GM12872 (cell line): ENCODE measurements at regions not wholly inside any gene's neighbourhood (a gene's known extent, or its start where the extent isn't known, plus 50 kb on each side); places are given as distances from the start of the nearest gene placed in this dataset.

Experiments used
- CTCF ChIP-seq: IDR thresholded peaks from 3 replicates; pipeline ENCODE4 v1.5.1; 2011; ENCODE audit warnings: low read depth, mild to moderate bottlenecking, low read length, moderate library complexity; ENCODE audit not compliant: insufficient read depth

DNA sequence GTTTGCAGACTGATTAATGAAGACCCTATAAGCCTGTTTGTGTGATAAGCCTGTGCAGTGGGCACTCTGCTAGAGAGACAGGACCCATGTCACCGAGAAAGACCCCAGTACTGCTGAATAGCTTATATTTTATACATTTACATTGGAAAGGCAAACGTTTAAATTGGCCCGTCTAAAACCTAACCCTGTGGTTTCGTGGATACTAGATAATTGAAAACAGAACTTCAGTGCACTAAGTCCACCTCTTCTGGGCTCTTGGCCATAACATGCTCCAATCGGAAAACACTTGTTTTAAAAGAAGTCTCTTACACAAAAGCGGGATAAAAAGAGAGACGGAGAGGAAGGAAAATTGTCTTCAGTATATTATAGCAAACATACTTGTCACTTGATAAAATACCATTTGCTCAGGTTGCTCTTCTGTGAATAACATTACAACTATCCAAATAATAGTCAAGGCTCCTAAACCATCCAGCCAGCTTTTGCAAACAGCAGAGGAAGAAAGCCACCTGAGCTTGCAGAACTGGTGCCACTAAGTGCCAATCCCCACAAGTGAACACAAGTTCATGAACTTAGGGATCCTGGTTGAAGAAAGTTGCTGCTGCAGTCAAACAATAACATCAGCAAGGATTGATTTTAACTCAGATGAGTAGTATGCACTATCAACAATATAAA is 218.4 kb upstream of the FN1 start:
- no peak for TF ChIP-seq CTCF

GRCh38 chr2:215653344-215654030 is 217.6 kb upstream of the FN1 start:
- no peak for TF ChIP-seq CTCF

GRCh38 chr2:215652388-215652787 is 216.5 kb upstream of the FN1 start:
- TF ChIP-seq CTCF: no peak

DNA sequence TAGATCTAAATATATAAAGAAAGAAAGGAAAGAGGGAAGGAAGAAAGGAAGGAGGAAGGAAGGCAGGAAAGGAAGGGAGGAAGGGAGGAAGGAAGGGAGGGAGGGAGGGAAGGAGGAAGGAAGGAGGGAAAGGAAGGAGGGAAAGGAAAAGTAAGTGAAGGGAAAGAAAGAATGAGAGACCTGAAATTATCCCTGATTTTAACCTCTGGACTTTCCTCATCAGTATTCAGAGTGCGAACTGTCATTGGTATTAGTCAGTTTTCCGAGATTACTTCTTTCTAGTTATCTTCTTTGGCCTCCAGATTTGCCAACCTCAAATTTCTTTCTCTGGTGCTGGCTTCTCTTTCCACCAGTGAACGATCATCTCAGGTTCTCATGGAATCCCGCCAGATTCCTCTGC is 215.5 kb upstream of the FN1 start:
- no peak for TF ChIP-seq CTCF

DNA sequence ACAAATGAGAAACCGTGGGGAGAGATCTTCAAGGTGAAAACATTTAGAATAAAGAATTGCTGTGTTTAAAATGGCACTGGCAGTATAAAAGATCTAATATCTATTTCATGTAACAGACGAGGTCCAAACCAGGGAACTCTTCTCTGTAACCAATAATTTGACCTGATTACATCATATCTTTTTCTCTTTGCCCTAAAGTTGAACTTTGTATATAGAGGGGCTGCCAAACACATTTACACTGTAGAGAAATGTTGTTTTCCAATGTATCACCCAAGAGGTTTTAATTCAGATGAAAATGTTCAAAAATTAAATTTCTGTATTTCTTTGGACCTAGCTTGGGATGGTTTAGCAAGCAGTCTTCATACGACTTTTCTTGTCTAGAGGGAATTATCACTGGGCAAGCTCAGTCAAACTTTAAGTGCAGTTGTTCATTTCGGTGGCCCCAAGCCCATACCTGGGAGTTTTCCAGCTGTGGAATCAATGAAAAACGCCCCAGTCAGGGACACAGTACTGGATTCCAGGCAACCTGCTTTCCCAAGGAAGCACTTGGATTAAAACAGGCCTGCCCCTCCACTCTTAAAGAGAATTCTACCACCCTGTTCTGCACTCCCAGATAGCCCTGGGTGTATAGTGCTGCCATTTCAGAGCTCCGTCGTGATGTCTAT is 208.5 kb upstream of the FN1 start:
- TF ChIP-seq CTCF: no peak

- no peak for TF ChIP-seq CTCF
These were observed 202.8 kb upstream of the FN1 start for GRCh38 chr2:215638687-215639086.

- TF ChIP-seq CTCF: no peak
These were observed 201.8 kb upstream of the FN1 start for GRCh38 chr2:215637651-215638050.
